ENCODE measurements at regions not wholly inside any gene's neighbourhood (a gene's known extent, or its start where the extent isn't known, plus 50 kb on each side); places are given as distances from the start of the nearest gene placed in this dataset.

DNA sequence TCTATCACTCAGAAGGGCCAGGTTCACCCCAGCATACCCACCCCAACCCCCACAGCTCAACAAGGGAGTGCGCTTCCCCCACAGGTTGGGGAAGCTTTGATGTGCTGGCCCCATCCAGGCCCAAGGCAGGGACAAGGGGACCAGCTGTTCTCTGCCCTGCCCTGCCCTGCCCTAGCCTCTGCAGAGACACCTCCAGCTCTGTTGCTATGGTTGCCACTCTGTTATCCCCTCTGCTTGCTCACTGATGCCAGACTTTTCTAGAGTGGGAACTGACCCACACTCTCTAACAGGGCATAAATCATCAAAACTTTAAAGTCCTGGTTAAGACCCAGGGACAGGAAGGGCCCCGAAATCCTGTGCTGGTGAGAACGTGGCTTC, 50.4 kb upstream of the ENPP7 start:
- TF ChIP-seq, protein P1, sequence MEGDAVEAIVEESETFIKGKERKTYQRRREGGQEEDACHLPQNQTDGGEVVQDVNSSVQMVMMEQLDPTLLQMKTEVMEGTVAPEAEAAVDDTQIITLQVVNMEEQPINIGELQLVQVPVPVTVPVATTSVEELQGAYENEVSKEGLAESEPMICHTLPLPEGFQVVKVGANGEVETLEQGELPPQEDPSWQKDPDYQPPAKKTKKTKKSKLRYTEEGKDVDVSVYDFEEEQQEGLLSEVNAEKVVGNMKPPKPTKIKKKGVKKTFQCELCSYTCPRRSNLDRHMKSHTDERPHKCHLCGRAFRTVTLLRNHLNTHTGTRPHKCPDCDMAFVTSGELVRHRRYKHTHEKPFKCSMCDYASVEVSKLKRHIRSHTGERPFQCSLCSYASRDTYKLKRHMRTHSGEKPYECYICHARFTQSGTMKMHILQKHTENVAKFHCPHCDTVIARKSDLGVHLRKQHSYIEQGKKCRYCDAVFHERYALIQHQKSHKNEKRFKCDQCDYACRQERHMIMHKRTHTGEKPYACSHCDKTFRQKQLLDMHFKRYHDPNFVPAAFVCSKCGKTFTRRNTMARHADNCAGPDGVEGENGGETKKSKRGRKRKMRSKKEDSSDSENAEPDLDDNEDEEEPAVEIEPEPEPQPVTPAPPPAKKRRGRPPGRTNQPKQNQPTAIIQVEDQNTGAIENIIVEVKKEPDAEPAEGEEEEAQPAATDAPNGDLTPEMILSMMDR (IDR thresholded peaks at IDR 0.05; ENCODE audit: low read depth, low read length), result no peak
- Histone ChIP-seq H3K4me3 (ENCODE audit: low read depth, low read length) (no peak overlapping the region), H3K9me3 (no peaks in the 10 kb centered on the region), H3K4me1 (no peaks in the 10 kb centered on the region), H3K36me3 (no peaks in the 10 kb centered on the region), H3K27me3 (no peaks in the 10 kb centered on the region; the same call in 1 of the 2 replicates)
- DNase-seq, result no peak

DNA sequence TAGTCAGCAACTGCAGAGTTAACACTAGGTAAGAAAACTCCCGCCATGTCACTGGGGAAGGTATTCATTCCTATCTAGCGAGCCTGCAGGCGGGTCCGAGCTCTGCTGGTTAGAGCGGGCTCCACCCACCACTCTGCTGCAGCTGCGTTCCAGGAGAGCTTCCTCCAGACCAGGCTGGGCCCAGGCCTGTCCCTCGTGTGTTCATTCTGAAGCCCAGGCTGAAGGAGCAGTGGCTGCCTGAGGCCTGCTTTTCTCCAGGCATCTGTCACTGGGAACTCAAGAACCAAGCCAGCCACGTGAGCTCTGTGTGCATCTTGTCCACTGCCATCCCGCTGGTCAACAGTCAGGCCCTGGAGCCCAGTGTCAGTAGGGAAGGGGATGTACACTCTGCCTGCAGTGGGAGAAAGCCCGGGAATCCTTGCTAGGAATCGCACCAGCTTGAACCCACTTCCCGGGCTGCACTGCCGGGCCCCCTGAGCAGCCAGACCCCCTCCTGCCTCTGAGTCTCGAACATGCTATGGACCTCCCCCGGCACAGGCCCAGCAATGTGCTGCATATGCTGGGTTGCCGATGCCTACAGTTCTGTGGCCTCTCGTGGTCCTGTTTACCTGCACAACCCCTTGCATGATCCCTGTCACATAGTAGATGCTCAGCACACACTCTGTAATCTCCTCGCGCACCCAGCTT, 51.0 kb upstream of the ENPP7 start:
- Histone ChIP-seq H3K9me3 (no peaks in the 10 kb centered on the region), H3K36me3 (no peaks in the 10 kb centered on the region), H3K4me1 (no peaks in the 10 kb centered on the region), H3K4me3 (ENCODE audit: low read depth, low read length) (no peak overlapping the region), H3K27me3 (no peaks in the 10 kb centered on the region; the same call in 1 of the 2 replicates)
- DNase-seq, result no peak
- TF ChIP-seq, protein P1 (IDR thresholded peaks at IDR 0.05; ENCODE audit: low read depth, low read length), result no peak

DNA sequence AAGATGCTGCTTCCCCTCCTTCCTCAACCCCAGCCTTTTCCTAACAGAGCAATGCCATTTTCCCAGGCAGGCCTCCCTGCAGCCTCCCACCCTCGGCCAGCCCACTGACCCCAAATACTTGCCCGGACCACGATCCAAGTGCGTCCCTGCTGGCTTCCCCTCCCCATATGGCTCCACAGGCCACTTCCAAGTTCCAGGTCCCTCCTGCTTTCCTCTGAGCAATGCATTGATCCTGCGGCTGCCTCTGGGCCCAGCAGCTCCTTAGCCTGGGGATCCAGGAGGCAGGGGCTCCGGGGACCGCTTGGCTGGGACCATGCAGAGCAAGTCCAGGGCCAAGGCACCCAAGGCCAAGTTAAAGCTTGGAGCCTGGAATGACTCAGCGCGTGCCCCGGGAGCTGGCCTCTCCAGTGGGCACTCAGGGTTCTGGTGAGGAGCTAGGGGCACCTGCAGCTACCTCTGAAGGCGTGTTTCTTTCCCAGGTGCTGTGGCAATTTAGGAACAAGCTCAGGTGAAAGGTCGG, 51.9 kb upstream of the ENPP7 start:
- Histone ChIP-seq H3K4me1 (no peaks in the 10 kb centered on the region), H3K9me3 (no peaks in the 10 kb centered on the region), H3K36me3 (no peaks in the 10 kb centered on the region), H3K27me3 (no peaks in the 10 kb centered on the region; the same call in 1 of the 2 replicates), H3K4me3 (ENCODE audit: low read depth, low read length) (no peak overlapping the region)
- no peak for DNase-seq
- TF ChIP-seq, protein P1 (IDR thresholded peaks at IDR 0.05; ENCODE audit: low read depth, low read length), result no peak

DNA sequence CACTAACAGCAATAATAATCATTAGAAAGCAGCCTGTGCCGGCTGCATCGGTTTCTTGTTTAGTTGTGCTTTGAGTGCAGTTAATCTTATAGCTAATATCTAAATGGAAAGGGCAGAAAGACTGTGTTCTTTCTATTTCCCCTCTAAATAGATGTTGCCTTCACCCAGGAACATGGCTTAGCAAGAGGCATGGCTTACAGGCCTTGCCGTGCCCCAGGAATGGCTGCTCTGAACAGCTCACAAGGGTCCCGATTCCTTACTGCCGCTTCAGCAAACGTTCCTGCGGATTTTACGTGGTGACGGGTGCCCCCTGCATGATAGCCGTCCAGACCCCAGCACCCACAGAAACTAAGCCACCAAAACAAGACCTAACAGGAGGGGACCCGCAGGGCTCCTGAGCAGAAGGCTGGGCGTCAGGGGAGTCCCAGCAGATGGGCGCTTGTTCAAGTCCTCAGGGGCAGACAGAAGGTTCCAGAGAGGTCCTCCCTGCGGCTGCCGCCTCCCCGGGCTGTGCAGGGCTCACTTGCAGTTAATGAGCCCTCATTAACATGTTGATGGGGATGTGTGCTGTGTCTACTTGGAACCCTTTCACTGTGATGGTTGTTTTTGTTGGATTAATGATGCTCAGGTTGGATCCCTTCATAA, 52.5 kb upstream of the ENPP7 start:
- Histone ChIP-seq H3K27me3 (no peaks in the 10 kb centered on the region; the same call in 1 of the 2 replicates), H3K4me1 (no peaks in the 10 kb centered on the region), H3K36me3 (no peaks in the 10 kb centered on the region), H3K9me3 (no peaks in the 10 kb centered on the region), H3K4me3 (ENCODE audit: low read depth, low read length) (no peak overlapping the region)
- TF ChIP-seq, protein P1 (IDR thresholded peaks at IDR 0.05; ENCODE audit: low read depth, low read length), result no peak
- no peak for DNase-seq

DNA sequence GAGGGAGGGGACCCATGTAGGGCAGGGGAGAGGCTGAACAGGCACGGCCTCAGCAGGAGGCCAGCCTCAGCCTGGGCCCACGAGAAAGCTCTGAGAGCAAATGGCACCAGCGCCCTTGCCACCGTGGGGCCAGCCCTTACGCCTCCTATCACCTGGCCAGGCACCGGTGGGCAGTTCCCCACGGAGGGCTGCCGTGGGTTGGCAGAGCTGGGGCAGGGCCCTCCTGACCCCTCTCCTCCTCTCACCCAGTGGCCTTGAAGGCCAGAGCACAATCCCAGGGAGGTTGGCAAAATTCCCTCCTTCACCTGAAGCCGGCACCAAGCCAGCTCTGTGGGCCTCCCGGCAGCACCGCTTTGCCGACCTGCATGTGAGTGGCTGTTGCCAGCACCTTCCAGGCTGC, 53.1 kb upstream of the ENPP7 start:
- H3K4me1 ChIP-seq, result no peaks in the 10 kb centered on the region
- TF ChIP-seq, protein P1 (IDR thresholded peaks at IDR 0.05; ENCODE audit: low read depth, low read length), result no peak
- H3K36me3 ChIP-seq, result no peaks in the 10 kb centered on the region
- H3K4me3 ChIP-seq (ENCODE audit: low read depth, low read length), result no peak overlapping the region
- DNase-seq, result no peak
- H3K9me3 ChIP-seq, result no peaks in the 10 kb centered on the region
- no peaks in the 10 kb centered on the region; the same call in 1 of the 2 replicates for H3K27me3 ChIP-seq

DNA sequence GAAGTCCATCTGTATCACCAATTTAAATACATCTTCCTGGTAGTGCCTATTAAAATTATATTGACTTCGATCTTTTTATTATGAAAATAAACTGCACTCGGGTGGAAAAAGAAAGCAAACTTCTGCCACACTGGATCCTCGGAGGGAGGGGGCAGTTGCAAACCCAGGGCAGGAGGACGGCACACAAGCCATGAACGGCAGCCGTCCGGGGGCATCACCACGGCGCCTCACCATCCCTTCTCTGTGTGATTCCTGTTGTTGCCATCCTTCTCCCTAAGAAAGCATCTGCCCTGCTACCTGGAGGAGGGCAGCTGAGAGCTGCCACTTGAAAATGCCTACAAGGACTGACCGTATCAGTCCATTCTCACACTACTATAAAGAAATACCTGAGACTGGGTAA, 53.9 kb upstream of the ENPP7 start:
- no peak for DNase-seq
- no peak overlapping the region for H3K4me3 ChIP-seq (ENCODE audit: low read depth, low read length)
- TF ChIP-seq, protein P1 (IDR thresholded peaks at IDR 0.05; ENCODE audit: low read depth, low read length), result no peak
- no peaks in the 10 kb centered on the region for H3K36me3 ChIP-seq
- no peaks in the 10 kb centered on the region for H3K4me1 ChIP-seq
- no peaks in the 10 kb centered on the region; the same call in 1 of the 2 replicates for H3K27me3 ChIP-seq
- H3K9me3 ChIP-seq, result no peaks in the 10 kb centered on the region
